ENCODE measurements at regions not wholly inside any gene's neighbourhood (a gene's known extent, or its start where the extent isn't known, plus 50 kb on each side); places are given as distances from the start of the nearest gene placed in this dataset.

DNA sequence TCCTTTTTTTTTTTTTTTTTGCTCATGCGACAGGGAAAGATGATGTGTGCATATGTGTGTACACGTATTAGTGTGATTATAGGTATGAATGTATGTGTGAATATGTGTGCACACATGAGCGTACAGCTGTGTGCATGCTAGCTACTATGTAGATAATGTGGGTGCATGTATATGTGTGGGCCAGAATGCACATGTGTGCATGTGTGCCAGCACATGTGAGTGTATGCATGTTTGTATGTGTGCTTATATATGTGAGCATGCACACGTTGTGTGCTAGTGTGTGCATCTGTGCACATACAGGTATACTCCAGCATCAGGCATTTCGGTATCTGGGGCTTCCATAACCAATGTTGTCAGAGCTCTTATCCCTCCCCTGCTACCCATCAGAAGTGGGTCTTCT is 541.1 kb downstream of the AACS start:
- Histone ChIP-seq H3K4me3 (ENCODE audit: low read depth, low read length) (no peak overlapping the region), H3K4me1 (ENCODE audit: control insufficient read depth, insufficient read depth, low read length, poor library complexity, severe bottlenecking) (no peaks in the 10 kb centered on the region), H3K36me3 (ENCODE audit: control insufficient read depth, insufficient read depth, low read length) (no peaks in the 10 kb centered on the region), H3K27ac (ENCODE audit: insufficient read depth, low read length, poor library complexity, severe bottlenecking) (no peak overlapping the region), H3K9me3 (ENCODE audit: control insufficient read depth in 2 of 2, low read length in 2 of 2) (no peaks in the 10 kb centered on the region), H3K27me3 (ENCODE audit: control insufficient read depth, insufficient read depth, low read length) (no peaks in the 10 kb centered on the region)
- peaks cover 0 to 14% (median 6%) of the 10 kb centered on the region in 7 donors for H3K9me3 Mint-ChIP-seq
- no peaks in the 10 kb centered on the region for H3K36me3 Mint-ChIP-seq
- H3K4me1 Mint-ChIP-seq, result no peaks in the 10 kb centered on the region
- H3K4me3 Mint-ChIP-seq, result no peak overlapping the region
- no peak overlapping the region for H3K27ac Mint-ChIP-seq
- no peaks in the 10 kb centered on the region for H3K27me3 Mint-ChIP-seq
- ATAC-seq (ENCODE audit: low read depth in 2 of 2), result no peak
- no peak for DNase-seq

DNA sequence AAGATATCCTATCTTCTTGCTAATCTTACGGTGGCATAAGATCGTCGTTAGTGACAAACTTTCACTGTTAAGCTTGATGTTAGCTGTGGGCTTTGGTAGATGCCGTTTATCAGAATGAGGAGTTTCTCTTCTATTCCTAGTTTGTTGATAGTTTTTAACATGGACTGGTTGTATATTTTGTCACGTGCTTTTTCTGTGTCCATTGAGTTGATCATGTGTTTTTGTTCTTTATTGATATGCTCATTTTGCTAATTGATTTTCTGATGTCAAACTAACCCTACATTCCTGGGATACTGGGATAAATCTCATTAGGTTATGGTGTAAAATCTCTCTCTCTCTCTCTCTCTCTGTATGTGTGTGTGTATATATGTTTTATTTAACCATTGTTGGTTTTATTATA is 545.1 kb downstream of the AACS start:
- no peak for ATAC-seq (ENCODE audit: low read depth in 2 of 2)
- Histone ChIP-seq H3K4me1 (ENCODE audit: control insufficient read depth, insufficient read depth, low read length, poor library complexity, severe bottlenecking) (no peaks in the 10 kb centered on the region), H3K9me3 (ENCODE audit: control insufficient read depth in 2 of 2, low read length in 2 of 2) (no peaks in the 10 kb centered on the region), H3K4me3 (ENCODE audit: low read depth, low read length) (no peak overlapping the region), H3K27ac (ENCODE audit: insufficient read depth, low read length, poor library complexity, severe bottlenecking) (no peak overlapping the region), H3K36me3 (ENCODE audit: control insufficient read depth, insufficient read depth, low read length) (no peaks in the 10 kb centered on the region), H3K27me3 (ENCODE audit: control insufficient read depth, insufficient read depth, low read length) (no peaks in the 10 kb centered on the region)
- no peak overlapping the region for H3K27ac Mint-ChIP-seq
- H3K36me3 Mint-ChIP-seq, result no peaks in the 10 kb centered on the region
- H3K4me1 Mint-ChIP-seq, result no peaks in the 10 kb centered on the region
- peaks cover 0 to 9% (median 3%) of the 10 kb centered on the region in 7 donors for H3K9me3 Mint-ChIP-seq
- DNase-seq, result no peak
- no peaks in the 10 kb centered on the region for H3K27me3 Mint-ChIP-seq
- no peak overlapping the region for H3K4me3 Mint-ChIP-seq

DNA sequence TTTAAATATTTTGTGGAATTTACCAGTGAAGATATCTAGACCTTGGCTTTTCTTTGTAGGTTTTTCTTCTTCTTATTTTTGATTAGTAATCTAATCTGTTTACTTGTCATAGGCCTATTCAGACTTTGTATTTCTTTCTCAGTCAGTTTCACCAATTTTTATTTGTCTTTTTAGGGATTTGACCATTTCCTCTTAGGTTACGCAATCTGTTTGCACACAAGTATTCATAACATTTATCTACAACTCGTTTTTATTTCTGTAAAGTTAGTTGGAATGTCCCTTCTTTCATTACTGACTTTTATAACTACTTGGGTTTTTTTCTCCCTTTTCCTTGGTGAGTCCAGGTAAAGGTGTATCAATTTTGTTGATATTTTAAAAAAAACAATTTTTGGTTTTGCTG is 545.7 kb downstream of the AACS start:
- Histone ChIP-seq H3K36me3 (ENCODE audit: control insufficient read depth, insufficient read depth, low read length) (no peaks in the 10 kb centered on the region), H3K27ac (ENCODE audit: insufficient read depth, low read length, poor library complexity, severe bottlenecking) (no peak overlapping the region), H3K4me3 (ENCODE audit: low read depth, low read length) (no peak overlapping the region), H3K4me1 (ENCODE audit: control insufficient read depth, insufficient read depth, low read length, poor library complexity, severe bottlenecking) (no peaks in the 10 kb centered on the region), H3K27me3 (ENCODE audit: control insufficient read depth, insufficient read depth, low read length) (no peaks in the 10 kb centered on the region), H3K9me3 (ENCODE audit: control insufficient read depth in 2 of 2, low read length in 2 of 2) (no peaks in the 10 kb centered on the region)
- Mint-ChIP-seq H3K9me3 (peaks cover 0 to 10% (median 2%) of the 10 kb centered on the region in 7 donors), H3K27me3 (no peaks in the 10 kb centered on the region), H3K4me1 (no peaks in the 10 kb centered on the region), H3K27ac (no peak overlapping the region), H3K36me3 (no peaks in the 10 kb centered on the region), H3K4me3 (no peak overlapping the region)
- DNase-seq, result no peak
- ATAC-seq (ENCODE audit: low read depth in 2 of 2), result no peak

DNA sequence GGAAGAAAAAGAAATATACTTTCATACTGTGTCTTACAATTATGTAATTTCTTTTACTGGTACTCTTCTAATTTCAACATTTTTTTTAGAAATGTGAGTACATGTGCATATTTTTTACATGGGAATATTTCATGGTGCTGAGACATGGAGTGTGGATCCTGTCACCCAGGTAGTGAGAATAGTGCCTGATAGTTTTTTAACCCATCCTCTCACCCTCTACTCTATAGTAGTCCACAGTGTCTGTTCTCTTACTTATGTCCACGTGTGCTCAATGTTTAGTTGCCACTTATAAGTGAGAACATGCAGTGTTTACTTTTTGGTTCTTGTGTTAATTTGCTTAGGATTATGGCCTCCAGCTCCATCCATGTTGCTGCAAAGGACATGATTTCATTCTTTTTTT is 548.8 kb downstream of the AACS start:
- Mint-ChIP-seq H3K36me3 (no peaks in the 10 kb centered on the region), H3K4me1 (no peaks in the 10 kb centered on the region), H3K27ac (no peak overlapping the region), H3K9me3 (peaks cover 0 to 14% (median 3%) of the 10 kb centered on the region in 7 donors), H3K27me3 (no peaks in the 10 kb centered on the region), H3K4me3 (no peak overlapping the region)
- H3K4me1 ChIP-seq (ENCODE audit: control insufficient read depth, insufficient read depth, low read length, poor library complexity, severe bottlenecking), result no peaks in the 10 kb centered on the region
- H3K36me3 ChIP-seq (ENCODE audit: control insufficient read depth, insufficient read depth, low read length), result no peaks in the 10 kb centered on the region
- no peak for DNase-seq
- no peak overlapping the region for H3K27ac ChIP-seq (ENCODE audit: insufficient read depth, low read length, poor library complexity, severe bottlenecking)
- H3K4me3 ChIP-seq (ENCODE audit: low read depth, low read length), result no peak overlapping the region
- no peaks in the 10 kb centered on the region for H3K27me3 ChIP-seq (ENCODE audit: control insufficient read depth, insufficient read depth, low read length)
- ATAC-seq (ENCODE audit: low read depth in 2 of 2), result no peak
- H3K9me3 ChIP-seq (ENCODE audit: control insufficient read depth in 2 of 2, low read length in 2 of 2), result no peaks in the 10 kb centered on the region

DNA sequence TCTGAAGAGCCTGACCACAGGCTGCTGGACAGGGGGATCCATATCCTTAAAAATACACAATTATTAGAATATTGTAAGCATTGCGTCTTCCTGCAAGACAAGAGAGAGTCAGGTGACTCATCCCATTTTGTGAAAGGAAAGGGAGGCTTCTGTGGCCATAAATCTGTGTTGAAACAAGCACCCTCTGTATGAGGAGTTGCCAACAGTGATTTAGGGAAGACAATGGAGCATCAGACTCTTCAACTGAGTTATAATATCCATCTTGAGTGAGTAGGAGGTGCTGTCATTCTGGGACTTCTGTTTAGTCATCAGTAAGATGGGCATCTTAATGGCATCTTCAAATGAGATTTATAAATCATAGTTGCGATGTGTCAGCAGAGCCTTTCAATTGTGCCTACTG is 554.5 kb downstream of the AACS start:
- DNase-seq, result no peak

DNA sequence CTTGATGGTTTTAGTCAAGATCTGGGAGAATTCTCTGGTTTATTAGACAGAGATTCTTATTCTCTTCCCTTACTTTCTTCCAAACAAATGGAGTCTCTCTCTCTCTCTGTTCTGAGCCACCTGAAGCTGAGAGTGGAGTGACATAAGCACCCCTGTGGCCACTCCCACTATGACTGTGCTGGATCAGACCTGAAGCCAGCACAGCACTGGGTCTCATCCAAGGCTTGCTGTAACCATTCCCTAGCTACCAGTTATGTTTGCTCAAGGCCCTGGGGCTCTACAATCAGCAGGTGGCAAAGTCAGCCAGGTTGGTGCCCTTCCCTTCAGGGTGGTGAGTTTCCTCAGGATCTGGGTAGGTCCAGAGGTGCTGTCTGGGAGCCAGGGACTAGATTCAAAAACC is 568.5 kb downstream of the AACS start:
- H3K9me3 ChIP-seq (ENCODE audit: control insufficient read depth in 2 of 2, low read length in 2 of 2), result no peaks in the 10 kb centered on the region
- H3K36me3 Mint-ChIP-seq, result no peaks in the 10 kb centered on the region
- H3K27ac Mint-ChIP-seq, result no peak overlapping the region
- no peaks in the 10 kb centered on the region for H3K4me1 Mint-ChIP-seq
- H3K9me3 Mint-ChIP-seq, result peaks cover 0 to 11% (median 3%) of the 10 kb centered on the region in 7 donors
- H3K36me3 ChIP-seq (ENCODE audit: control insufficient read depth, insufficient read depth, low read length), result no peaks in the 10 kb centered on the region
- ATAC-seq (ENCODE audit: low read depth in 2 of 2), result no peak
- H3K27ac ChIP-seq (ENCODE audit: insufficient read depth, low read length, poor library complexity, severe bottlenecking), result no peak overlapping the region
- H3K27me3 Mint-ChIP-seq, result no peaks in the 10 kb centered on the region
- no peak for DNase-seq
- H3K4me1 ChIP-seq (ENCODE audit: control insufficient read depth, insufficient read depth, low read length, poor library complexity, severe bottlenecking), result no peaks in the 10 kb centered on the region
- no peak overlapping the region for H3K4me3 Mint-ChIP-seq
- no peaks in the 10 kb centered on the region for H3K27me3 ChIP-seq (ENCODE audit: control insufficient read depth, insufficient read depth, low read length)
- no peak overlapping the region for H3K4me3 ChIP-seq (ENCODE audit: low read depth, low read length)

More for the DNA sequence above, 554.5 kb downstream of the AACS start:
- Mint-ChIP-seq H3K27ac (no peak overlapping the region), H3K4me3 (no peak overlapping the region), H3K36me3 (no peaks in the 10 kb centered on the region), H3K4me1 (no peaks in the 10 kb centered on the region), H3K9me3 (peaks cover 1 to 13% (median 4%) of the 10 kb centered on the region in 7 donors), H3K27me3 (no peaks in the 10 kb centered on the region)
- H3K27me3 ChIP-seq (ENCODE audit: control insufficient read depth, insufficient read depth, low read length), result no peaks in the 10 kb centered on the region
- H3K36me3 ChIP-seq (ENCODE audit: control insufficient read depth, insufficient read depth, low read length), result no peaks in the 10 kb centered on the region
- H3K4me1 ChIP-seq (ENCODE audit: control insufficient read depth, insufficient read depth, low read length, poor library complexity, severe bottlenecking), result no peaks in the 10 kb centered on the region
- no peak overlapping the region for H3K4me3 ChIP-seq (ENCODE audit: low read depth, low read length)
- H3K9me3 ChIP-seq (ENCODE audit: control insufficient read depth in 2 of 2, low read length in 2 of 2), result no peaks in the 10 kb centered on the region
- H3K27ac ChIP-seq (ENCODE audit: insufficient read depth, low read length, poor library complexity, severe bottlenecking), result no peak overlapping the region
- no peak for ATAC-seq (ENCODE audit: low read depth in 2 of 2)

DNA sequence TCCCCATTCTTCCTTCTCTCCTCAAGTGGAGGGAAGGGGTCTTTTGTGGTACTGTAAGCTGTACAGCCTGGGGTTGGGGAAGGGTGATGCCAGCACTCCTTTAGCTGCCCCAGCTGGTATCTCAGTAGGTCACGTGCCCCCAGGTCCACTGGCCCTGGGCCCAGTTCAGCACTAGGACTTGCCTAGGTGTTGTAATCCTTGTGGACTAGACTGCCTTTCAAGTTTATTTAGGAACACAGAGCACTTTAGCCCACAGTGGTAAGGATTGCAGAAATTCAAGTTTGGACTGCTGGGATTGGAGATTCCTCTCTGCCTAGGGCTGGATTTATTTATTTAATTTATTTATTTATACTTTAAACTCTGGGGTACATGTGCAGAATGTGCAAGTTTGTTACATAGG is 569.6 kb downstream of the AACS start:
- no peak for ATAC-seq (ENCODE audit: low read depth in 2 of 2)
- Mint-ChIP-seq H3K4me3 (no peak overlapping the region), H3K4me1 (no peaks in the 10 kb centered on the region), H3K36me3 (no peaks in the 10 kb centered on the region), H3K27ac (no peak overlapping the region), H3K9me3 (peaks cover 0 to 6% (median 4%) of the 10 kb centered on the region in 7 donors), H3K27me3 (no peaks in the 10 kb centered on the region)
- Histone ChIP-seq H3K4me1 (ENCODE audit: control insufficient read depth, insufficient read depth, low read length, poor library complexity, severe bottlenecking) (no peaks in the 10 kb centered on the region), H3K27ac (ENCODE audit: insufficient read depth, low read length, poor library complexity, severe bottlenecking) (no peak overlapping the region), H3K36me3 (ENCODE audit: control insufficient read depth, insufficient read depth, low read length) (no peaks in the 10 kb centered on the region), H3K4me3 (ENCODE audit: low read depth, low read length) (no peak overlapping the region), H3K9me3 (ENCODE audit: control insufficient read depth in 2 of 2, low read length in 2 of 2) (no peaks in the 10 kb centered on the region), H3K27me3 (ENCODE audit: control insufficient read depth, insufficient read depth, low read length) (no peaks in the 10 kb centered on the region)
- DNase-seq, result no peak

DNA sequence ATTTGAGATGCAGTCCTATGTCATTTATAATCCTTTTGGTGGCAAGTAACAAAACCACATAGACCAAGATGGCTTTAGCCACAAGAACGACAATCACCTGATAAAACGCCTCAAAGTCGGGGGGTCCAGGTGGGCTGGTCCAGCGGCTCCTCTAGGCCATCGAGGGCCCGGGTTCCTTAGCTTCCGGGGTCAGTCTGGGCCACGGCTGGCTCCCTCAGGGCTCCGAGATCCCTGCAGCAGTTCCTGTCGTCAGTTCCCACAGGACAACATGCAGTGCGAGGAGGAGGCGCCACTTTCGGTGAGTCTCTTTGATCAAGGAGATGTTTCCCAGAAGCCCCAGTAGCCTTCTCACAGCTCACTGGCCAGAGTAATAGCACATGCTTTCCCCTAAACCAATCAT is 574.6 kb downstream of the AACS start:
- no peaks in the 10 kb centered on the region for H3K36me3 Mint-ChIP-seq
- no peaks in the 10 kb centered on the region for H3K4me1 Mint-ChIP-seq
- H3K27ac Mint-ChIP-seq, result no peak overlapping the region
- no peaks in the 10 kb centered on the region for H3K27me3 Mint-ChIP-seq
- peaks cover 0 to 7% (median 0%) of the 10 kb centered on the region in 7 donors for H3K9me3 Mint-ChIP-seq
- Histone ChIP-seq H3K27me3 (ENCODE audit: control insufficient read depth, insufficient read depth, low read length) (no peaks in the 10 kb centered on the region), H3K36me3 (ENCODE audit: control insufficient read depth, insufficient read depth, low read length) (no peaks in the 10 kb centered on the region), H3K27ac (ENCODE audit: insufficient read depth, low read length, poor library complexity, severe bottlenecking) (no peak overlapping the region), H3K4me3 (ENCODE audit: low read depth, low read length) (no peak overlapping the region), H3K9me3 (ENCODE audit: control insufficient read depth in 2 of 2, low read length in 2 of 2) (no peaks in the 10 kb centered on the region), H3K4me1 (ENCODE audit: control insufficient read depth, insufficient read depth, low read length, poor library complexity, severe bottlenecking) (no peaks in the 10 kb centered on the region)
- no peak overlapping the region for H3K4me3 Mint-ChIP-seq
- ATAC-seq (ENCODE audit: low read depth in 2 of 2), result no peak
- DNase-seq, result no peak
